Dendritic cell treated with granulocyte-macrophage colony-stimulating factor and Interleukin-4, amounts not matched to agents 40 ng/mL and 50 ng/mL, for 4 days (primary cell): ENCODE measurements at regions not wholly inside any gene's neighbourhood (a gene's known extent, or its start where the extent isn't known, plus 50 kb on each side); places are given as distances from the start of the nearest gene placed in this dataset.

Experiments
- H3K27ac Mint-ChIP-seq: one replicate; pipeline ENCODE4 v1.8.0; 2022; ENCODE audit warnings: mild to moderate bottlenecking, mixed read lengths
- H3K27me3 Mint-ChIP-seq: one replicate; pipeline ENCODE4 v1.8.0; 2022; ENCODE audit warnings: mild to moderate bottlenecking, mixed read lengths
- H3K36me3 Mint-ChIP-seq: one replicate; pipeline ENCODE4 v1.8.0; 2022; ENCODE audit warnings: low read depth, mixed read lengths
- H3K4me1 Mint-ChIP-seq: one replicate; pipeline ENCODE4 v1.8.0; 2022; ENCODE audit warnings: low read depth, mixed read lengths
- H3K4me3 Mint-ChIP-seq: one replicate; pipeline ENCODE4 v1.8.0; 2022; ENCODE audit warnings: mild to moderate bottlenecking, moderate library complexity, mixed read lengths
- H3K9me3 Mint-ChIP-seq: one replicate; pipeline ENCODE4 v1.8.0; 2022; ENCODE audit warnings: mixed read lengths
- intact Hi-C: fragments of 100-400 bp; cut with micrococcal nuclease; formaldehyde crosslinking; loops from one replicate; pipeline ENCODE4 v1.15.0; 2022

- no peaks in the 10 kb centered on the region for H3K4me1 Mint-ChIP-seq
- H3K27me3 Mint-ChIP-seq: no peaks in the 10 kb centered on the region
- H3K36me3 Mint-ChIP-seq: no peaks in the 10 kb centered on the region
- intact Hi-C loops: no loop called here
- no peak overlapping the region for H3K4me3 Mint-ChIP-seq
- no peaks in the 10 kb centered on the region for H3K9me3 Mint-ChIP-seq
- no peak overlapping the region for H3K27ac Mint-ChIP-seq
These were observed 127.3 kb downstream of the FGF9 start for GRCh38 chr13:21798181-21798580.

GRCh38 chr13:21799671-21800070 lies 128.8 kb downstream of the FGF9 start:
- intact Hi-C loops: no loop called here
- Mint-ChIP-seq H3K36me3 (no peaks in the 10 kb centered on the region), H3K4me1 (no peaks in the 10 kb centered on the region), H3K27ac (no peak overlapping the region), H3K27me3 (no peaks in the 10 kb centered on the region), H3K9me3 (no peaks in the 10 kb centered on the region), H3K4me3 (no peak overlapping the region)

GRCh38 chr13:21800837-21801616 lies 130.2 kb downstream of the FGF9 start:
- intact Hi-C loops: no loop called here
- Mint-ChIP-seq H3K27ac (no peak overlapping the region), H3K36me3 (no peaks in the 10 kb centered on the region), H3K4me3 (no peak overlapping the region), H3K9me3 (no peaks in the 10 kb centered on the region), H3K4me1 (no peaks in the 10 kb centered on the region), H3K27me3 (no peaks in the 10 kb centered on the region)

- Mint-ChIP-seq H3K27me3 (no peaks in the 10 kb centered on the region), H3K4me3 (no peak overlapping the region), H3K27ac (no peak overlapping the region), H3K36me3 (no peaks in the 10 kb centered on the region), H3K4me1 (no peaks in the 10 kb centered on the region), H3K9me3 (no peaks in the 10 kb centered on the region)
- intact Hi-C loops: no loop called here
These were observed 134.9 kb downstream of the FGF9 start for GRCh38 chr13:21805733-21806132.

GRCh38 chr13:21812192-21812626 lies 141.3 kb downstream of the FGF9 start:
- H3K9me3 Mint-ChIP-seq: peaks cover 10% of the 10 kb centered on the region
- no peaks in the 10 kb centered on the region for H3K4me1 Mint-ChIP-seq
- no peak overlapping the region for H3K4me3 Mint-ChIP-seq
- no peaks in the 10 kb centered on the region for H3K27me3 Mint-ChIP-seq
- intact Hi-C loops: no loop called here
- no peaks in the 10 kb centered on the region for H3K36me3 Mint-ChIP-seq
- H3K27ac Mint-ChIP-seq: no peak overlapping the region

GRCh38 chr13:21813110-21813509 lies 142.2 kb downstream of the FGF9 start:
- no peaks in the 10 kb centered on the region for H3K27me3 Mint-ChIP-seq
- H3K27ac Mint-ChIP-seq: no peak overlapping the region

GRCh38 chr13:21813844-21814243 lies 143.0 kb downstream of the FGF9 start:
- Mint-ChIP-seq H3K9me3 (peaks cover 19% of the 10 kb centered on the region), H3K27me3 (no peaks in the 10 kb centered on the region), H3K4me3 (no peak overlapping the region), H3K4me1 (no peaks in the 10 kb centered on the region), H3K36me3 (no peaks in the 10 kb centered on the region), H3K27ac (no peak overlapping the region)
- intact Hi-C loops: no loop called here

More at GRCh38 chr13:21813110-21813509, 142.2 kb downstream of the FGF9 start:
- peaks cover 12% of the 10 kb centered on the region for H3K9me3 Mint-ChIP-seq
- no peaks in the 10 kb centered on the region for H3K4me1 Mint-ChIP-seq
- no peak overlapping the region for H3K4me3 Mint-ChIP-seq
- intact Hi-C loops: no loop called here
- H3K36me3 Mint-ChIP-seq: no peaks in the 10 kb centered on the region

GRCh38 chr13:21814604-21815003 lies 143.7 kb downstream of the FGF9 start:
- Mint-ChIP-seq H3K9me3 (peaks cover 20% of the 10 kb centered on the region), H3K27me3 (no peaks in the 10 kb centered on the region), H3K27ac (no peak overlapping the region), H3K4me3 (no peak overlapping the region), H3K4me1 (no peaks in the 10 kb centered on the region), H3K36me3 (no peaks in the 10 kb centered on the region)
- intact Hi-C loops: no loop called here

- intact Hi-C loops: no loop called here
- Mint-ChIP-seq H3K27me3 (no peaks in the 10 kb centered on the region), H3K27ac (no peak overlapping the region), H3K4me3 (no peak overlapping the region), H3K36me3 (no peaks in the 10 kb centered on the region), H3K9me3 (peaks cover 20% of the 10 kb centered on the region), H3K4me1 (no peaks in the 10 kb centered on the region)
These were observed 147.0 kb downstream of the FGF9 start for GRCh38 chr13:21817878-21818277.

- intact Hi-C loops: no loop called here
- Mint-ChIP-seq H3K9me3 (peaks cover 10% of the 10 kb centered on the region), H3K4me3 (no peak overlapping the region), H3K27me3 (no peaks in the 10 kb centered on the region), H3K4me1 (no peaks in the 10 kb centered on the region), H3K36me3 (no peaks in the 10 kb centered on the region), H3K27ac (no peak overlapping the region)
These were observed 151.2 kb downstream of the FGF9 start for GRCh38 chr13:21822029-21822428.

GRCh38 chr13:21823416-21823815 lies 152.5 kb downstream of the FGF9 start:
- H3K9me3 Mint-ChIP-seq: peaks cover 5% of the 10 kb centered on the region
- no peaks in the 10 kb centered on the region for H3K4me1 Mint-ChIP-seq
- no peak overlapping the region for H3K27ac Mint-ChIP-seq
- intact Hi-C loops: no loop called here
- no peaks in the 10 kb centered on the region for H3K27me3 Mint-ChIP-seq
- no peak overlapping the region for H3K4me3 Mint-ChIP-seq
- H3K36me3 Mint-ChIP-seq: no peaks in the 10 kb centered on the region

- intact Hi-C loops: no loop called here
- Mint-ChIP-seq H3K4me1 (no peaks in the 10 kb centered on the region), H3K4me3 (no peak overlapping the region), H3K27ac (no peak overlapping the region), H3K36me3 (no peaks in the 10 kb centered on the region), H3K9me3 (no peaks in the 10 kb centered on the region), H3K27me3 (no peaks in the 10 kb centered on the region)
These were observed 153.1 kb downstream of the FGF9 start for GRCh38 chr13:21823949-21824348.

GRCh38 chr13:21825186-21825585 lies 154.3 kb downstream of the FGF9 start:
- intact Hi-C loops: no loop called here
- no peaks in the 10 kb centered on the region for H3K4me1 Mint-ChIP-seq

GRCh38 chr13:21825801-21826200 lies 154.9 kb downstream of the FGF9 start:
- no peaks in the 10 kb centered on the region for H3K27me3 Mint-ChIP-seq
- H3K4me3 Mint-ChIP-seq: no peak overlapping the region
- no peak overlapping the region for H3K27ac Mint-ChIP-seq
- no peaks in the 10 kb centered on the region for H3K9me3 Mint-ChIP-seq
- intact Hi-C loops: no loop called here
- H3K36me3 Mint-ChIP-seq: no peaks in the 10 kb centered on the region
- H3K4me1 Mint-ChIP-seq: no peaks in the 10 kb centered on the region

More at GRCh38 chr13:21825186-21825585, 154.3 kb downstream of the FGF9 start:
- Mint-ChIP-seq H3K36me3 (no peaks in the 10 kb centered on the region), H3K27me3 (no peaks in the 10 kb centered on the region), H3K9me3 (no peaks in the 10 kb centered on the region), H3K4me3 (no peak overlapping the region), H3K27ac (no peak overlapping the region)
